Memory B cell (primary cell): ENCODE measurements at regions not wholly inside any gene's neighbourhood (a gene's known extent, or its start where the extent isn't known, plus 50 kb on each side); places are given as distances from the start of the nearest gene placed in this dataset.
"Not testable (repeated sequence)": the region's sequence is repeated elsewhere in the genome, so short reads cannot be mapped to it uniquely, and the experiment has no call there.

Source experiments
- ATAC-seq: fragments of 150-1000 bp; cut with Tn5 transposase; 2 replicates; pipeline ENCODE4 v1.10.0; 2021; ENCODE audit warnings: low read depth, mild to moderate bottlenecking, moderate library complexity
- DNase-seq, 2 donors: peaks; one replicate each; pipeline ENCODE4 v3.0.0; 2022; ENCODE audit warnings: low spot score in 2 of 2
- H3K27ac Mint-ChIP-seq: one replicate; pipeline ENCODE4 v1.8.0; 2022; ENCODE audit warnings: mild to moderate bottlenecking, moderate library complexity, mixed read lengths
- H3K27me3 Mint-ChIP-seq: one replicate; pipeline ENCODE4 v1.8.0; 2022; ENCODE audit warnings: mixed read lengths
- H3K36me3 Mint-ChIP-seq: one replicate; pipeline ENCODE4 v1.8.0; 2022; ENCODE audit warnings: mild to moderate bottlenecking, mixed read lengths
- H3K4me1 Mint-ChIP-seq: one replicate; pipeline ENCODE4 v1.8.0; 2022; ENCODE audit warnings: mixed read lengths
- H3K4me3 Mint-ChIP-seq: one replicate; pipeline ENCODE4 v1.8.0; 2022; ENCODE audit warnings: mild to moderate bottlenecking, moderate library complexity, mixed read lengths
- H3K9me3 Mint-ChIP-seq: one replicate; pipeline ENCODE4 v1.8.0; 2022; ENCODE audit warnings: mixed read lengths

DNA sequence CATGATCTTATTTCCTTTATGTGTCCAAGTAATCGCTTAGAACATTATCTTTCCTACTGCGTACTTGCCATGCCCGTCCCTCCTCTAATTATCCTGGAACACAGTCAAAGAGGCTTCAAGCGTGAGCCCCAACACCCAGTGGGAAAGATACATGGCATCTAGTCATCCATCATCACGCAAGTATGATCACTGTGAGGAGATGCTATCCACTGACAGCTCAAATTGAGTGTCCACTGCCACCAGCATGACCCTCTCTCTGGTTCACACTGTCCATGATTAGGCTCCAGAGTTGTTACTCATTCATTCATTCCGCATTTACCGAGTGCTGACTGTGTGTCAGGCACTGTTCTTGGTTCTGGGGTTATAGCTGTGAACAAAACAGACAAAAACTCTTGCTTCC is 124.6 kb downstream of the COPS8 start:
- Mint-ChIP-seq H3K4me3 (no peak overlapping the region), H3K9me3 (no peaks in the 10 kb centered on the region), H3K27ac (no peak overlapping the region), H3K27me3 (peaks cover 6% of the 10 kb centered on the region), H3K4me1 (no peaks in the 10 kb centered on the region), H3K36me3 (no peaks in the 10 kb centered on the region)
- DNase-seq (no peak), ATAC-seq (no peak)

DNA sequence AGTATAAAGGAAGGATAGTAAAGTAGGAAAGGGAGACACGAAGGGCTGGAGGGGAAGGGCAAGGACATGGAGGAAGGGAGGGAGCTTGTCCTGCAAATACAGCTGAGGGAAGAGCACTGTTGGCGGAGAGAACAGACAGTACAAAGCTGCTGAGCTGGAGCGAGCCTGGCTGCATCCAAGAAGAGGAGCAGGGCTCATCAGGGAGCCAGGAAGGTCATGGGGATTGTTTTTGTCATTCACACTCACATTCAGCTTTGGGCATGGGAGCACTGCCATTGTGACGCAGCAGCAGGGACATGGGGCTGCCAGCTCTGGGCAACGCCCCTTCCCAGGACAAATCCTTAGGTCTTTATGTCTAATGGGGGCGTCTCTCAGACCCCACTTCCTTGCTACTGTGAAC is 125.1 kb downstream of the COPS8 start:
- Mint-ChIP-seq H3K9me3 (no peaks in the 10 kb centered on the region), H3K36me3 (no peaks in the 10 kb centered on the region), H3K4me3 (no peak overlapping the region), H3K27ac (no peak overlapping the region), H3K27me3 (peaks cover 6% of the 10 kb centered on the region), H3K4me1 (no peaks in the 10 kb centered on the region)
- DNase-seq = no peak
- ATAC-seq = no peak

DNA sequence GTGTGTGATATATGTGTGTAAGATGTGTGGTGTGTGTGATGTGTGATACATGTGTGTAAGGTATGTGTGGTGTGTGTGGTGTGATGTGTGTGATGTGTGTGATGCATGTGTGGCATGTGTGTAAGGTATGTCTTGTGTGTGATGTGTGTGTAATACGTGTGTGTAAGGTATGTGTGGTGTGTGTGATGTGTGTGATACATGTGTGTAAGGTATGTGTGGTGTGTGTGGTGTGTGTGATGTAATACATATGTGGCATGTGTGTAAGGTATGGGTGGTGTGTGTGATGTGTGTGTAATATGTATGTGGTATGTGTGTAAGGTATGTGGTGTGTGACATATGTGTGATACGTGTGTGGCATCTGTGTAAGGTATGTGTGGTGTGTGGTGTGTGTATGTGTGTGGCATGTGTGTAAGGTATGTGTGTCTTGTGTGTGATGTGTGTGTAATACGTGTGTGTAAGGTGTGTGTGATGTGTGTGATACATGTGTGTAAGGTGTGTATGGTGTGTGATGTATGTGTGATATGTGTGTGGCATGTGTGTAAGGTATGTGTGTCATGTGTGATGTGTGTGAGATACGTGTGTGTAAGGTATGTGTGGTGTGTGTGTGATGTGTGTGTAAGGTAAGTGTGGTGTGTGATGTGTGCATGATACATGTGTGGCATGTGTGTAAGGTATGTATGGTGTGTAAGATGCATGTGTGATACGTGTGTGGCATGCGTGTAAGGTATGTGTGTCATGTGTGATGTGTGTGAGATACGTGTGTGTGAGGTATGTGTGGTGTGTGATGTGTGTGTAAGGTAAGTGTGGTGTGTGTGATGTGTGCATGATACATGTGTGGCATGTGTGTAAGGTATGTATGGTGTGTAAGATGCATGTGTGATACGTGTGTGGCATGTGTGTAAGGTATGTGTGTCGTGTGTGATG is 126.9 kb downstream of the COPS8 start:
- not testable (repeated sequence) for H3K27me3 Mint-ChIP-seq, H3K27ac Mint-ChIP-seq, H3K9me3 Mint-ChIP-seq, ATAC-seq, H3K4me1 Mint-ChIP-seq, DNase-seq, H3K36me3 Mint-ChIP-seq, H3K4me3 Mint-ChIP-seq

DNA sequence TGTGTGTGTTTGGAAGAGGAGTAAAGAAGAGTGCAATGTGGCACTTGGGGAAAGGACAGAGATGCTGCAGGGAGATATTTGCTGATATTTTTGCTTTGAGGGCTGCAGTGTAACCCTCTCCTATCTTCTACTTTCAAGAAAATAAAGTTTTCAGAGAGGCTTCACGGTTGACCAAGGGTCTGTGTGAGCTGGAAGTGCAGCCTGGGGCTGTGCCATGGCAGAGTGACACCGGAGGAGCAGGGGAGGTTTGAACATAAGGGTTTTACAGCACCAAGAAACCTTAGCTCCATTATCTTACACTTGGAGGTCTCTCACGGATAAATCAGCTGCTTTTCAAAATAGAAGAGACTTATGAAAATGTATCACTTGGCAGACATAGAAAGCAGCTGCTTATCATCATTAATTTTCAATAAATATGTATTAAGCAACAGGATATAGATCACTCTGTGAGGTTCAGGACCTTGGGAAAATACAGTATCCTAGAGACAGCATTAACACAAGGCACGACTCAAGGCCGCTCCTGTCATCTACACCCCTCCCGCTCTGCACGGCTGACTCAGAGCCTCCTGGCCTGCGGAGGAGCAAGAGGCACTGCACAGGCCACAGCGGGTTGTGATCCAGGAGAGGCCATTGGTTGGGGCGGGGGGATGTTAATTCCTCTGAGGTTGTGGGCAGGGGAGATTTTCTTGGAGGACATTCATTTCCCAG is 127.8 kb downstream of the COPS8 start:
- no peaks in the 10 kb centered on the region for H3K36me3 Mint-ChIP-seq
- no peak overlapping the region for H3K27ac Mint-ChIP-seq
- no peak overlapping the region for H3K4me3 Mint-ChIP-seq
- no peaks in the 10 kb centered on the region for H3K4me1 Mint-ChIP-seq
- DNase-seq = no peak
- H3K9me3 Mint-ChIP-seq = no peaks in the 10 kb centered on the region
- no peak for ATAC-seq
- H3K27me3 Mint-ChIP-seq = peaks cover 2% of the 10 kb centered on the region

DNA sequence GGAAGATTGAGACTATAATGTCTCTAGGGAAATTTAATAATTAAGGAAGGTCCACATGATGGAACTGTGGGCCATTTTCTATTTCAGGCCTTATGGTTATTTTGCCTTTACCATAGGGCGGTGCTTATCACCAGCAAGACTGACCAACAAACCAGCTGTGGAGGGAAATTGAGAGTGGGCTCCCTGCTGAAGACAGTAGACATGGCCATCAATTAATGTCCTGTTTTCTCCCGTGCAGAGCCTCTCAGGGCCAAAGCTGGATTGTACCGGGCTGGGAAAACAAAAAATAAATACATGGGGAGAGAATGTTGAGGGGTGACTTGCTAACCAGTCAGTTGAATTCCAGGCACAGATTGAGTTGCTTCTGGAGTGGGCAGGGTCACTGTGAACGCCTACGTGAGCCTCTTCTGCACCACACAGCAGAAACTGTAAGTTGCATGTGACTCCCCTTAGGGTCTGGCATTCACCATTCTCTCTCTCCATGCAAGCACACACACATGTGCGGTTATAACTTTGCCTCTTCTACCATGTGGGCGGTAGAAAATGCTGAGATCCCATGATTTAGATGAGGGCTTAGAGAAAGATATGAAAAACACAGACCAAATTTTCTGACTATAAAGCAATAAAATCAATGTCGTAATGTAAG is 128.5 kb downstream of the COPS8 start:
- no peak overlapping the region for H3K4me3 Mint-ChIP-seq
- no peaks in the 10 kb centered on the region for H3K9me3 Mint-ChIP-seq
- no peaks in the 10 kb centered on the region for H3K36me3 Mint-ChIP-seq
- no peak overlapping the region for H3K27ac Mint-ChIP-seq
- no peak for DNase-seq
- no peaks in the 10 kb centered on the region for H3K4me1 Mint-ChIP-seq
- ATAC-seq = no peak
- H3K27me3 Mint-ChIP-seq = peaks cover 2% of the 10 kb centered on the region

DNA sequence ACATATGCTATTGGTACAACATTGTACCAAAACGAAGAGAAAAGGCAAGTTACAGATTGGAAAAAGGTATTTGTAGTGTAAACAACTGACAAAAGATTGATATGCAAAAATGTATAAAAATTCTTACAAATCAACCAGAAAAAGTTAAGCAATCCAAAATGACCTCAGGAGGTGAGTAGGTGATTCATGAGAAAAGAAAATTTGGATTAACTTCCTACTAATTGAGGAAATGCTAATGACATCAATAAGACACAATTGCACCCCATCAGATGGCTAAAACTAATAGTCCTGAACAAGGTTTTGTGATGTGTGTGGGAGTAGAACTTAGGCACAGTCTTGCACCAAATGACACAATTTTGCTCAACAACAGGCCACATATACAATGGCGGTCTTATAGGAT is 129.3 kb downstream of the COPS8 start:
- no peak overlapping the region for H3K4me3 Mint-ChIP-seq
- H3K36me3 Mint-ChIP-seq = no peaks in the 10 kb centered on the region
- H3K9me3 Mint-ChIP-seq = no peaks in the 10 kb centered on the region
- DNase-seq = no peak
- no peaks in the 10 kb centered on the region for H3K4me1 Mint-ChIP-seq
- no peak for ATAC-seq
- no peak overlapping the region for H3K27ac Mint-ChIP-seq
- H3K27me3 Mint-ChIP-seq = peaks cover 2% of the 10 kb centered on the region

DNA sequence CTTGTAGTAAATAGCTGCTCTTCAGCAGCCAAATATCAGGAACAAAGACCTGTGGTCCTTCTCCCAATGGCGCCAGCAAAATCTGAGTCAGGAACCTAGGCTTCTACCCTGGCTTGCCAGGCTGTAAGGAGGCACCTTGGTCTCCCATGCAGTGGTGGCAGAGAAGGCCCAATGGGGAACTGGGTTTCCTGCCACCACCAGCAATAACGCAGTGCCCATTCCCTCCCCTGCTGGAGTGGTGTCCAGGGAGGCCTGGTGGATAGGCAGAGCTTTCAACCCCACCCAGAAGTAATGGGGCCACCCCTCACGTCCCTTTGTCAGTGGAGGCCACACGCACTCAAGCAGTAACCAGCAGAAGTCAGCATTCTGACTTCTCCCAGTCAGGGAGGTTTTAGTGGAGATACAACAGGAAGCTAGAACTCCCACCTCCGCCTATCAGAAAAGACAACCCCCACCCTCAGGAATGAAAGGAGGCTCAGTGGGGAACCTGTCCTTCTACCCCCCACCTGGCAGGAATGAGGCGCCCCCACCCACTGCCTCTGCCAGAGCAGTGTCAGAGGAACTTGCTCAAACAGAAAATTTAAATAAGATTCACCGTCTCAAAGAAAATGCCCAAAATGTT is 132.4 kb downstream of the COPS8 start:
- H3K9me3 Mint-ChIP-seq = no peaks in the 10 kb centered on the region
- H3K4me3 Mint-ChIP-seq = no peak overlapping the region
- no peak for DNase-seq
- no peak overlapping the region for H3K27ac Mint-ChIP-seq
- ATAC-seq = no peak
- H3K36me3 Mint-ChIP-seq = no peaks in the 10 kb centered on the region
- H3K27me3 Mint-ChIP-seq = no peaks in the 10 kb centered on the region
- H3K4me1 Mint-ChIP-seq = no peaks in the 10 kb centered on the region

DNA sequence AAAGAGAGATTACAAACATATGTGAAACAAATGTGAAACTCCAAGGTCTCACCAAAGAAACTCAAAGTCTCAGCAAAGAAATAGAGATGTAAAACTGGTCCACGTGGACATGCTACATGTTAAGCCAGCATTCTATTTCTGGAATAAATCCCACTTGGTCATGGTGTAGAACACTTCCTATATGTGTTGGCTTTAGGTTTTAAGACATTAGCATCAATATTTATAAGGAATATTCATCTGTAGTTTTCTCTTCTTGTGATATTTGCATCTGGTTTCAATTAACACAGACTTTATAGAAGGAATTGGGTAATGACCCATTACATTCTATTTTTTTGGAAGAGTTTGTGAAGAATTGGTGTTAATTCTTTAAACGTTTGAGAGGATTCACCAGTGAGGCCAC is 133.1 kb downstream of the COPS8 start:
- H3K4me3 Mint-ChIP-seq = no peak overlapping the region
- H3K36me3 Mint-ChIP-seq = no peaks in the 10 kb centered on the region
- H3K27ac Mint-ChIP-seq = no peak overlapping the region
- no peaks in the 10 kb centered on the region for H3K4me1 Mint-ChIP-seq
- no peaks in the 10 kb centered on the region for H3K9me3 Mint-ChIP-seq
- DNase-seq (no peak), ATAC-seq (no peak)
- H3K27me3 Mint-ChIP-seq = no peaks in the 10 kb centered on the region

DNA sequence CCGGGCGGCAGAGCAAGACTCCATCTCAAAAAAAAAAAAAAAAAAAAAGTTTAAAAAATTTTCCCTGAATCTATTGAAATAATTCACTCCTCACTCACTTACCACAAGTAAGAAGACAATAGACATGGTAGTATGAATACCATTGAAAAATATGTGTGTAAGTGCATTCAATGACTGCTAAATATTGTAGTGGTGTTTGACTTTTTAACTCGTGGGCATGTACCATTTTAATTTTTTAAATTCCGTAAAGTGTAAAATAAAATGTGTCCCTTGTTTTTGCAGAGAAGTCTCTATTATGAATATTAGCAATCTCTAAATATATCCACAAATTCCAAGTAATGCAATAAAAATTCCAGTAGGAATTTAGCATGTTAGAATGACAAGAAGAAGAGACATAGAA is 134.1 kb downstream of the COPS8 start:
- Mint-ChIP-seq H3K27ac (no peak overlapping the region), H3K4me1 (no peaks in the 10 kb centered on the region), H3K9me3 (no peaks in the 10 kb centered on the region), H3K36me3 (no peaks in the 10 kb centered on the region), H3K27me3 (peaks cover 2% of the 10 kb centered on the region), H3K4me3 (no peak overlapping the region)
- no peak for ATAC-seq
- DNase-seq = no peak

DNA sequence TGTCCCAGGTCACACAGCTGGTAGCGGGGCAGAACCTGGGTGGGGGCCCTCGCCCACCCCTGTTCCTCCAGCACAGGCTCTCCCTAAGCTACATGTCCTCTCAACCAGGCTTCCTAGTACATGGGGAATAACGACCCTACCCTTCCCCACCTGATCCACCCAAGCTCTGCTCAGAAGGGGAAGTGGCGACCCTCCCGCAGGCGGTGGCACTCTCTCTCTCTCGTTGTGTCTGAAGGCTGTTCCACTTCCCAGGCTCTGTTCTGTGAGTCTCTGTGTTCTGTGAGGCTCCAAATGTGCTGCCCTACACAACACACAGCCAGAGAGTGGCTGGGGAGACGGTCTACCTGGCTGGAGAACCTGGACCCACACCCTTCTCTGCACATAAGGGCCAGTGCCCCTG is 135.8 kb downstream of the COPS8 start:
- Mint-ChIP-seq H3K4me1 (no peaks in the 10 kb centered on the region), H3K9me3 (no peaks in the 10 kb centered on the region), H3K36me3 (no peaks in the 10 kb centered on the region), H3K4me3 (no peak overlapping the region), H3K27me3 (peaks cover 2% of the 10 kb centered on the region), H3K27ac (no peak overlapping the region)
- DNase-seq (no peak), ATAC-seq (no peak)

DNA sequence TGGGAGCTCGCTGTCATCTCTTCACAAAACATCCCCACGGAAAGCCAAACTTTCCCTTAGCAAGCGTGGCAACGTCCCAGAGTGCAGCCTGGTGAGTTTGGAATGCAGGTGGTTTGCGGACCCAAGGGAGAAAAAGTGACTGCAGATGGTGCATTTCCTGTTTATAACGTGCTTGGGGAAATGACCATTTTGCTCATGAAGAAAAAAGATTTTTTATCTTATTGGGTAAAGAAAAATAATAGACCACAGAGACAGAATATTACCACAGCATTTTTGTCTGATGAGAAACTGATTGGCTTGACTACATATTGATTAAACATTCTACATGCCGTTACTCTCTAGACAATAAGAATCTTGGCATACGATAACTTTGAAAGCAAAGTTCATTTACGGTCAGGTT is 136.5 kb downstream of the COPS8 start:
- no peaks in the 10 kb centered on the region for H3K36me3 Mint-ChIP-seq
- H3K27me3 Mint-ChIP-seq = peaks cover 2% of the 10 kb centered on the region
- DNase-seq (no peak), ATAC-seq (no peak)
- no peaks in the 10 kb centered on the region for H3K9me3 Mint-ChIP-seq
- H3K4me3 Mint-ChIP-seq = no peak overlapping the region
- H3K4me1 Mint-ChIP-seq = no peaks in the 10 kb centered on the region
- no peak overlapping the region for H3K27ac Mint-ChIP-seq

DNA sequence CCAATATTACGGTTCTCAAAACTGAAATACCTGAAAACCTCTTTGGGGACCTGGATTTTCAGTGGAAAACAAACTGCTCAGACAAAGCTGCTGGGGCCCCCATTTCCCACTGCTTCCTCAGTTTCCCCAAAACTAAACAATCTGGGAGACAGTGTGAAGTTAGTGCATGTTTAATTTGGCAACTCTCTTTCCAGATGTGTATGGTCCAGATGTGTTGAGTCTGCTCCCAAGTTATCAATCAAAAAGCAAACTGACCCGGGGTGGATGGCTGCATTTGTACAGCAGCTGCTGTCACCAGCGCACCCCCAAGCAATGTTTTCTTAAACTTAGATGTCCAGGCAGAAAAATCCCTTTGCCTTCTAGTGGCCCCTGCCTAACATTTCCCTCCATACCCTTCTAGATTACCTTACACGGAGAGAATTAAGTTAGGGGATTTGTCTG is 136.9 kb downstream of the COPS8 start:
- no peaks in the 10 kb centered on the region for H3K36me3 Mint-ChIP-seq
- no peak overlapping the region for H3K4me3 Mint-ChIP-seq
- H3K27me3 Mint-ChIP-seq = peaks cover 2% of the 10 kb centered on the region
- no peak for ATAC-seq
- no peak for DNase-seq
- no peak overlapping the region for H3K27ac Mint-ChIP-seq
- no peaks in the 10 kb centered on the region for H3K4me1 Mint-ChIP-seq
- H3K9me3 Mint-ChIP-seq = no peaks in the 10 kb centered on the region

DNA sequence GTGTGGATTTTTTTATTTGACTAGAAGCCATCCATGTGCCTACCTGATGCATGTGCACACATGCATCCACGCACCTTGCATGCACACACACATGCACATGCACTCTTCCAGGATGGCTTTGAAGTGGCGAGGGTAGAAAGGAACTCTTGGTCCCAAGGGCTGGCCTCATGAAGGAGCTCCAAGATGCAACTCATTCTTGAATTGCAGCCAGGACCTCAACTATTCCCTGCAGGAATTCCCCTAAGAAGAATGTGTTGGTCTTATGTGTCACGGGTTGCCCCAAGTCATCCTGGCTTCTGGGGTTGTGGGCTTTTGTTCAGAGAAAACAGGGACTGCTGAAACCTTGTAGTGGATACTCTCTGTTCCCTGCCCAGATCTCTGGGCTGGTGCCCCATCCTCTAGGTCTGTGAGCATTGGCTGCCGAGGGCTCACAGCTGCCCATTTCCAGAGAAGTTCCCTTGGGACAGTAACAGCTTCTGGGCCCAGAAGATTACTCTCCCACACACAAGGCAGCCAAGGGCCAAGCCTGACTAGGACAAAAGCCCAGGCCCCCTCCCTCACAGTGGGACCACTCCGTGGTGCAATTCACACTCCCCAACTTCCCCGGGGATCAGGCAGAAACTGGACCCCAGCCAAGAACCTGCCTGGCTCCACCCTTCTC is 137.6 kb downstream of the COPS8 start:
- no peak overlapping the region for H3K27ac Mint-ChIP-seq
- no peak overlapping the region for H3K4me3 Mint-ChIP-seq
- no peaks in the 10 kb centered on the region for H3K9me3 Mint-ChIP-seq
- ATAC-seq (no peak), DNase-seq (no peak)
- no peaks in the 10 kb centered on the region for H3K36me3 Mint-ChIP-seq
- H3K27me3 Mint-ChIP-seq = peaks cover 4% of the 10 kb centered on the region
- H3K4me1 Mint-ChIP-seq = no peaks in the 10 kb centered on the region
